Neural progenitor cell (in vitro differentiated cells): ENCODE measurements at regions not wholly inside any gene's neighbourhood (a gene's known extent, or its start where the extent isn't known, plus 50 kb on each side); places are given as distances from the start of the nearest gene placed in this dataset.

Experiments used
- EZH2phosphoT487 ChIP-seq: fragments of 200-600 bp; sonication (generic); IDR thresholded peaks from 2 replicates; pipeline ENCODE4 v1.6.1; 2017; ENCODE audit warnings: antibody characterized with exemption
- TF ChIP-seq, protein P1 (sequence below): fragments of 200-600 bp; sonication (generic); IDR thresholded peaks from 2 replicates; pipeline ENCODE4 v1.5.1; 2017; ENCODE audit warnings: antibody characterized with exemption, mild to moderate bottlenecking

- TF ChIP-seq, protein P1, sequence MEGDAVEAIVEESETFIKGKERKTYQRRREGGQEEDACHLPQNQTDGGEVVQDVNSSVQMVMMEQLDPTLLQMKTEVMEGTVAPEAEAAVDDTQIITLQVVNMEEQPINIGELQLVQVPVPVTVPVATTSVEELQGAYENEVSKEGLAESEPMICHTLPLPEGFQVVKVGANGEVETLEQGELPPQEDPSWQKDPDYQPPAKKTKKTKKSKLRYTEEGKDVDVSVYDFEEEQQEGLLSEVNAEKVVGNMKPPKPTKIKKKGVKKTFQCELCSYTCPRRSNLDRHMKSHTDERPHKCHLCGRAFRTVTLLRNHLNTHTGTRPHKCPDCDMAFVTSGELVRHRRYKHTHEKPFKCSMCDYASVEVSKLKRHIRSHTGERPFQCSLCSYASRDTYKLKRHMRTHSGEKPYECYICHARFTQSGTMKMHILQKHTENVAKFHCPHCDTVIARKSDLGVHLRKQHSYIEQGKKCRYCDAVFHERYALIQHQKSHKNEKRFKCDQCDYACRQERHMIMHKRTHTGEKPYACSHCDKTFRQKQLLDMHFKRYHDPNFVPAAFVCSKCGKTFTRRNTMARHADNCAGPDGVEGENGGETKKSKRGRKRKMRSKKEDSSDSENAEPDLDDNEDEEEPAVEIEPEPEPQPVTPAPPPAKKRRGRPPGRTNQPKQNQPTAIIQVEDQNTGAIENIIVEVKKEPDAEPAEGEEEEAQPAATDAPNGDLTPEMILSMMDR, result no peak
- no peak for TF ChIP-seq EZH2phosphoT487
Observed at GRCh38 chr3:3599016-3599415, 200.2 kb upstream of the LRRN1 start.
